ENCODE measurements at regions not wholly inside any gene's neighbourhood (a gene's known extent, or its start where the extent isn't known, plus 50 kb on each side); places are given as distances from the start of the nearest gene placed in this dataset.

GRCh38 chr11:44483919-44484610 lies 81.4 kb upstream of the CD82 start:
- TF ChIP-seq ZFX (IDR thresholded peaks at IDR 0.05) (no peak), CTCF (conservative IDR thresholded peaks at IDR 0.05) (peak; percentile 67)
- H3K27ac ChIP-seq: no peak overlapping the region

GRCh38 chr11:44488165-44488965 lies 77.1 kb upstream of the CD82 start:
- TF ChIP-seq CTCF (conservative IDR thresholded peaks at IDR 0.05): no peak
- no peak for TF ChIP-seq ZFX (IDR thresholded peaks at IDR 0.05)
- H3K27ac ChIP-seq: no peak overlapping the region

- TF ChIP-seq ZFX (IDR thresholded peaks at IDR 0.05) (no peak), CTCF (conservative IDR thresholded peaks at IDR 0.05) (no peak)
Measured at GRCh38 chr11:44493383-44493782, 72.1 kb upstream of the CD82 start.

GRCh38 chr11:44493930-44494329 lies 71.5 kb upstream of the CD82 start:
- TF ChIP-seq ZFX (IDR thresholded peaks at IDR 0.05): no peak
- TF ChIP-seq CTCF (conservative IDR thresholded peaks at IDR 0.05): no peak
- H3K27ac ChIP-seq: no peak overlapping the region

More at GRCh38 chr11:44493383-44493782, 72.1 kb upstream of the CD82 start:
- H3K27ac ChIP-seq: no peak overlapping the region

GRCh38 chr11:44494785-44495184 lies 70.7 kb upstream of the CD82 start:
- H3K27ac ChIP-seq: no peak overlapping the region

GRCh38 chr11:44496391-44496790 lies 69.1 kb upstream of the CD82 start:
- no peak for TF ChIP-seq ZFX (IDR thresholded peaks at IDR 0.05)
- no peak for TF ChIP-seq CTCF (conservative IDR thresholded peaks at IDR 0.05)
- H3K27ac ChIP-seq: no peak overlapping the region

More at GRCh38 chr11:44494785-44495184, 70.7 kb upstream of the CD82 start:
- TF ChIP-seq CTCF (conservative IDR thresholded peaks at IDR 0.05) (no peak), ZFX (IDR thresholded peaks at IDR 0.05) (no peak)

Data from C4-2B (cell line).